H1 (cell line): ENCODE measurements at regions not wholly inside any gene's neighbourhood (a gene's known extent, or its start where the extent isn't known, plus 50 kb on each side); places are given as distances from the start of the nearest gene placed in this dataset.

Experiments
- CTCF ChIA-PET: fragments of 300-600 bp; sonication (Branson Sonifier 250); formaldehyde crosslinking; loops from one replicate; lab custom pipeline; 2021; ENCODE audit not compliant: partially characterized antibody; lab: Charles Lee
- POLR2A ChIA-PET: fragments of 300-600 bp; sonication (Branson Sonifier 250); formaldehyde crosslinking; loops from one replicate; lab custom pipeline; 2021; ENCODE audit warnings: inconsistent platforms; ENCODE audit not compliant: partially characterized antibody; lab: Charles Lee
- DNase-seq, 2 experiments: peaks; one replicate each; pipeline versions ENCODE4 v3.0.0 to v3.0.0-alpha.2; 2010 to 2022; ENCODE audit warnings: low spot score in 2 of 2, low read depth in 1 of 2, mixed read lengths in 1 of 2
- FAIRE-seq: peaks from 2 replicates; lab custom pipeline; 2011; peaks lifted over from hg19 to GRCh38; lab: Jason Lieb, UNC
- H2AFZ ChIP-seq: 2 replicates; pipeline ENCODE4 v1.8.1; 2012; ENCODE audit warnings: low read length, inconsistent platforms
- H2AK5ac ChIP-seq: 2 replicates; pipeline ENCODE4 v1.6.1; 2013; ENCODE audit warnings: low read depth, low read length
- H2BK120ac ChIP-seq: replicated peaks from 2 replicates; pipeline ENCODE3; 2013; ENCODE audit warnings: low read depth, low read length, inconsistent platforms
- H2BK12ac ChIP-seq: 2 replicates; pipeline ENCODE4 v1.6.1; 2013; ENCODE audit warnings: low read depth, low read length
- H2BK15ac ChIP-seq: 2 replicates; pipeline ENCODE4 v1.6.1; 2013; ENCODE audit warnings: low read length
- H2BK20ac ChIP-seq: 2 replicates; pipeline ENCODE4 v1.6.1; 2013; ENCODE audit warnings: low read length
- H2BK5ac ChIP-seq: 2 replicates; pipeline ENCODE4 v1.6.1; 2013; ENCODE audit warnings: low read depth, low read length
- H3K14ac ChIP-seq: 2 replicates; pipeline ENCODE4 v1.6.1; 2013; ENCODE audit warnings: inconsistent platforms; ENCODE audit not compliant: insufficient read length
- H3K18ac ChIP-seq: 2 replicates; pipeline ENCODE4 v1.6.1; 2013; ENCODE audit warnings: low read length; ENCODE audit errors: extremely low read depth
- H3K23ac ChIP-seq: 2 replicates; pipeline ENCODE4 v1.6.1; 2013; ENCODE audit warnings: inconsistent platforms; ENCODE audit not compliant: insufficient read length
- H3K23me2 ChIP-seq: 2 replicates; pipeline ENCODE4 v1.6.1; 2013; ENCODE audit warnings: low read depth, low read length
- H3K27ac ChIP-seq: 2 replicates; pipeline ENCODE4 v1.6.1; 2011; ENCODE audit warnings: low read depth, low read length, inconsistent platforms
- H3K27me3 ChIP-seq, 4 experiments: replicated peaks in 1 of 4; 1 replicate in 1 of 4; 2 replicates in 3 of 4; pipeline versions ENCODE4 v1.6.1 to v1.8.1; 2011 to 2013; ENCODE audit warnings: low read length in 3 of 4, mild to moderate bottlenecking in 3 of 4, inconsistent platforms in 2 of 4, mixed read lengths in 2 of 4, moderate library complexity in 1 of 4; ENCODE audit not compliant: control insufficient read depth in 3 of 4, insufficient read depth in 3 of 4; ENCODE audit errors: extremely low read depth in 1 of 4
- H3K36me3 ChIP-seq, 4 experiments: 2 replicates each; pipeline versions ENCODE4 v1.6.1 to v1.8.1; 2011 to 2013; ENCODE audit warnings: mild to moderate bottlenecking in 4 of 4, low read length in 3 of 4, moderate library complexity in 2 of 4, control low read depth in 1 of 4, inconsistent platforms in 1 of 4; ENCODE audit not compliant: insufficient read depth in 4 of 4, control insufficient read depth in 2 of 4
- H3K4ac ChIP-seq: replicated peaks from 2 replicates; pipeline ENCODE3; 2013; ENCODE audit warnings: low read length, low read depth, mixed read lengths, inconsistent platforms; ENCODE audit not compliant: insufficient read length
- H3K4me1 ChIP-seq, 4 experiments: replicated peaks in 1 of 4; 1 replicate in 1 of 4; 2 replicates in 3 of 4; pipeline versions ENCODE4 v1.6.1 to v1.8.1; 2011 to 2013; ENCODE audit warnings: low read length in 3 of 4, inconsistent platforms in 2 of 4, mixed read lengths in 1 of 4; ENCODE audit not compliant: insufficient read depth in 4 of 4, control insufficient read depth in 3 of 4
- H3K4me2 ChIP-seq, 2 experiments: 2 replicates each; pipeline versions ENCODE4 v1.6.1 to v1.8.1; 2011 to 2013; ENCODE audit warnings: low read depth in 2 of 2, low read length in 2 of 2, control low read depth in 1 of 2, inconsistent platforms in 1 of 2, mild to moderate bottlenecking in 1 of 2; ENCODE audit not compliant: insufficient read depth in 1 of 2
- H3K4me3 ChIP-seq, 4 experiments: fragments of 200-600, 300-600 bp in 1 of 4; sonication (generic), shearing (Covaris generic), sonication (Bioruptor Twin) in 1 of 4; 2 replicates each; pipeline versions ENCODE4 v1.5.1 to v1.8.1; 2011 to 2016; ENCODE audit warnings: low read length in 4 of 4, low read depth in 3 of 4, control low read depth in 2 of 4, inconsistent platforms in 2 of 4, mild to moderate bottlenecking in 2 of 4, mixed read lengths in 1 of 4, moderate library complexity in 1 of 4; ENCODE audit not compliant: insufficient read depth in 2 of 4; ENCODE audit errors: extremely low read depth in 1 of 4
- H3K56ac ChIP-seq: replicated peaks from 2 replicates; pipeline ENCODE3; 2013; ENCODE audit warnings: low read depth, mild to moderate bottlenecking, mixed read lengths, low read length, inconsistent platforms; ENCODE audit not compliant: insufficient read length
- H3K79me1 ChIP-seq: 2 replicates; pipeline ENCODE4 v1.6.1; 2013; ENCODE audit warnings: low read depth, low read length, control low read depth
- H3K79me2 ChIP-seq, 2 experiments: 2 replicates each; pipeline versions ENCODE4 v1.6.1 to v1.8.1; 2012 to 2013; ENCODE audit warnings: low read length in 2 of 2, mild to moderate bottlenecking in 2 of 2, inconsistent platforms in 1 of 2; ENCODE audit not compliant: insufficient read depth in 2 of 2, control insufficient read depth in 1 of 2
- H3K9ac ChIP-seq, 4 experiments: replicated peaks in 1 of 4; 1 replicate in 1 of 4; 2 replicates in 3 of 4; pipeline versions ENCODE4 v1.6.1 to v1.8.1; 2011 to 2013; ENCODE audit warnings: low read depth in 3 of 4, low read length in 3 of 4, control low read depth in 2 of 4, mild to moderate bottlenecking in 2 of 4, moderate library complexity in 2 of 4, inconsistent platforms in 1 of 4; ENCODE audit errors: extremely low read depth in 1 of 4
- H3K9me3 ChIP-seq, 2 experiments: 2 replicates each; pipeline versions ENCODE4 v1.6.1 to v1.8.1; 2012 to 2013; ENCODE audit warnings: mild to moderate bottlenecking in 2 of 2, moderate library complexity in 2 of 2, control low read depth in 1 of 2, inconsistent platforms in 1 of 2, low read depth in 1 of 2, low read length in 1 of 2, mixed read lengths in 1 of 2; ENCODE audit not compliant: insufficient read depth in 2 of 2
- H4K20me1 ChIP-seq, 2 experiments: replicated peaks in 1 of 2; 2 replicates each; pipeline versions ENCODE3 to v1.8.1; 2011 to 2013; ENCODE audit warnings: inconsistent platforms in 2 of 2, low read length in 2 of 2, mild to moderate bottlenecking in 1 of 2; ENCODE audit not compliant: insufficient read depth in 2 of 2, control insufficient read depth in 1 of 2
- H4K5ac ChIP-seq: 2 replicates; pipeline ENCODE4 v1.6.1; 2013; ENCODE audit warnings: low read length, low read depth, mixed read lengths, inconsistent platforms; ENCODE audit not compliant: insufficient read length
- H4K8ac ChIP-seq: 2 replicates; pipeline ENCODE4 v1.8.0; 2013; ENCODE audit warnings: mild to moderate bottlenecking, moderate library complexity, low read length, inconsistent platforms; ENCODE audit not compliant: insufficient read depth; ENCODE audit errors: extremely low read depth
- H4K91ac ChIP-seq: replicated peaks from 2 replicates; pipeline ENCODE3; 2013; ENCODE audit warnings: low read length, mixed read lengths, inconsistent platforms; ENCODE audit not compliant: insufficient read length
- CBX5 ChIP-seq: fragments of 300-800, 300-1000 bp; sonication (generic); IDR thresholded peaks from 2 replicates; pipeline ENCODE4 v1.7.1; 2016; ENCODE audit warnings: antibody characterized with exemption, low read length, low read depth
- EP300 ChIP-seq, 2 experiments: IDR thresholded peaks; 1 replicate in 1 of 2; 2 replicates in 1 of 2; pipeline ENCODE4 v1.6.1; 2011 to 2012; ENCODE audit warnings: low read depth in 2 of 2, low read length in 2 of 2, mild to moderate bottlenecking in 2 of 2, borderline replicate concordance in 1 of 2, inconsistent platforms in 1 of 2, moderate library complexity in 1 of 2
- MAFK ChIP-seq: IDR thresholded peaks from 2 replicates; pipeline ENCODE4 v1.6.1; 2012; ENCODE audit warnings: low read depth, mild to moderate bottlenecking, improper control_type of control experiment, low read length
- MAX ChIP-seq: IDR thresholded peaks from 2 replicates; pipeline ENCODE4 v1.6.1; 2012; ENCODE audit warnings: inconsistent platforms
- POU5F1 ChIP-seq: IDR thresholded peaks from 2 replicates; pipeline ENCODE4 v1.6.1; 2011; ENCODE audit warnings: low read depth, mild to moderate bottlenecking, low read length, moderate library complexity
- RFX5 ChIP-seq: IDR thresholded peaks from 2 replicates; pipeline ENCODE4 v1.6.1; 2011; ENCODE audit warnings: low read depth, low read length, improper control_type of control experiment, borderline replicate concordance
- SIRT6 ChIP-seq: IDR thresholded peaks from one replicate; pipeline ENCODE4 v1.7.1; 2012; ENCODE audit warnings: low read length, inconsistent platforms
- SRF ChIP-seq: IDR thresholded peaks from 2 replicates; pipeline ENCODE4 v1.6.1; 2011; ENCODE audit warnings: mild to moderate bottlenecking, low read depth, low read length, moderate library complexity
- TAF1 ChIP-seq: IDR thresholded peaks from 2 replicates; pipeline ENCODE4 v1.6.1; 2011; ENCODE audit warnings: mild to moderate bottlenecking, low read depth, low read length
- TCF12 ChIP-seq: IDR thresholded peaks from 2 replicates; pipeline ENCODE4 v1.6.1; 2011; ENCODE audit warnings: low read depth, mild to moderate bottlenecking, low read length
- WGBS, 2 experiments: shearing (Covaris generic) in 1 of 2; methylation state at CpG; one replicate each; pipeline versions ENCODE4 v1.1.6 to v1.1.7; 2013 to 2015; ENCODE audit warnings: low lambda C conversion rate in 2 of 2, mixed read lengths in 2 of 2, inconsistent platforms in 1 of 2, low coverage in 1 of 2, missing lambda C conversion rate in 1 of 2; ENCODE audit not compliant: insufficient replicate concordance in 2 of 2, insufficient coverage in 1 of 2, insufficient read length in 1 of 2; ENCODE audit errors: extremely low coverage in 1 of 2, missing lambda C conversion rate in 1 of 2; 5-methylcytosine and 5-hydroxymethylcytosine counted together

DNA sequence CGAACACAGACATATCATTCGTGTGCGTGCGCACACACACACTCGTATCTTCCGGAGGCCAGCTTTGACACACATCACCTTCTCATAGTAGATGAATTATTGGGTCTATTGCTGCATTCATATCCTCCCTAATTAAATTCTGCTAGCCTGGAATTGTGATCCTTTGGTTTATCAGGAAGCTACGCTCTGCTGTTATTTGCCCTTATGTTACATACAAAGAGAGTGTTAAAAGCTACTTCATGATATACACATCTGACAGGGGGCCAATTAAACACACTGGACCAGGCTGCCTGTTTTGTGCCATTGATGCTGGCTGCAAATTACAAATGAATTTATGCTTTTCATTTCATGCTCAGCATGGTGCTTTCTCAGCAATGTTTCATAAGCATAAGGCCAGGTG is 252.0 kb downstream of the RHOU start:
- no peak overlapping the region for H3K4ac ChIP-seq
- no peaks in the 10 kb centered on the region for H4K20me1 ChIP-seq
- no peaks in the 10 kb centered on the region for H3K9me3 ChIP-seq
- no peaks in the 10 kb centered on the region for H3K23me2 ChIP-seq
- H3K79me1 ChIP-seq = no peaks in the 10 kb centered on the region
- no peak overlapping the region for H3K18ac ChIP-seq
- H3K36me3 ChIP-seq = no peaks in the 10 kb centered on the region
- H3K4me2 ChIP-seq = no peak overlapping the region
- no peak overlapping the region for H2AFZ ChIP-seq
- H2BK15ac ChIP-seq = no peak overlapping the region
- H3K23ac ChIP-seq = no peak overlapping the region
- H2BK12ac ChIP-seq = no peak overlapping the region
- no peak overlapping the region for H2BK120ac ChIP-seq
- no peaks in the 10 kb centered on the region; a peak in 1 of 7 replicates for H3K27me3 ChIP-seq
- H4K5ac ChIP-seq = no peak overlapping the region
- H3K9ac ChIP-seq = no peak overlapping the region
- no peak overlapping the region for H4K91ac ChIP-seq
- H3K14ac ChIP-seq = no peak overlapping the region
- 87% methylated on average over 7 of the region's 7 CpGs; no CpG with 5 or more reads in 1 of the 2 experiments for WGBS, 2 experiments
- no peak overlapping the region for H3K4me3 ChIP-seq
- FAIRE-seq (no peak), DNase-seq (no peak)
- H3K27ac ChIP-seq = no peak overlapping the region
- no peak overlapping the region for H3K56ac ChIP-seq
- peaks cover 0 to 6% (median 3%) of the 10 kb centered on the region in 4 experiments; a peak in 5 of 7 replicates for H3K4me1 ChIP-seq
- H2BK5ac ChIP-seq = no peak overlapping the region
- H4K8ac ChIP-seq = no peak overlapping the region
- no peak for TF ChIP-seq POU5F1
- no peak for TF ChIP-seq EP300 (IDR thresholded peaks at IDR 0.05; ENCODE audit: borderline replicate concordance in 1 of 2, low read depth in 2 of 2, low read length in 2 of 2)
- TF ChIP-seq RFX5 = no peak
- TF ChIP-seq MAFK = no peak
- no peak for TF ChIP-seq TCF12
- TF ChIP-seq SIRT6 = no peak
- no peak for TF ChIP-seq SRF
- no peak for TF ChIP-seq TAF1
- TF ChIP-seq CBX5 = no peak
- no peak for TF ChIP-seq MAX
- TF ChIP-seq, all 59 proteins: peak for 0
- POLR2A ChIA-PET = no interaction called here
- no peak overlapping the region for H2BK20ac ChIP-seq
- CTCF ChIA-PET = interaction anchor here (0.6 to 2.7 kb wide), 9 partner anchors 11 to 251 kb away, joined by 3 to 13 read pairs (median 3); no protein-coding TSS in a partner anchor
- no peaks in the 10 kb centered on the region for H3K79me2 ChIP-seq
- no peak overlapping the region for H2AK5ac ChIP-seq
